H9 (cell line): ENCODE measurements at regions not wholly inside any gene's neighbourhood (a gene's known extent, or its start where the extent isn't known, plus 50 kb on each side); places are given as distances from the start of the nearest gene placed in this dataset.

Source experiments
- DNase-seq: peaks from one replicate; pipeline ENCODE4 v3.0.0-alpha.2; 2017
- H2AFZ ChIP-seq: one replicate; pipeline ENCODE4 v1.6.1; 2013; ENCODE audit warnings: mild to moderate bottlenecking, low read length, control low read depth, moderate library complexity
- H2AK5ac ChIP-seq: 2 replicates; pipeline ENCODE4 v1.6.1; 2013; ENCODE audit warnings: low read length, control low read depth, mixed read lengths; ENCODE audit not compliant: insufficient read length
- H2BK120ac ChIP-seq: one replicate; pipeline ENCODE4 v1.6.1; 2013; ENCODE audit warnings: low read depth, mild to moderate bottlenecking, low read length, control low read depth, inconsistent platforms; ENCODE audit not compliant: poor library complexity, severe bottlenecking
- H2BK12ac ChIP-seq: 2 replicates; pipeline ENCODE4 v1.6.1; 2013; ENCODE audit warnings: low read length, control low read depth, mixed read lengths, low read depth; ENCODE audit not compliant: insufficient read length
- H2BK15ac ChIP-seq: 2 replicates; pipeline ENCODE4 v1.6.1; 2013; ENCODE audit warnings: low read depth, low read length, control low read depth
- H2BK20ac ChIP-seq: one replicate; pipeline ENCODE4 v1.6.1; 2013; ENCODE audit warnings: low read depth, mild to moderate bottlenecking, low read length, control low read depth, inconsistent platforms; ENCODE audit not compliant: poor library complexity, severe bottlenecking
- H2BK5ac ChIP-seq: 2 replicates; pipeline ENCODE4 v1.6.1; 2013; ENCODE audit warnings: low read length, control low read depth, mixed read lengths; ENCODE audit not compliant: insufficient read length
- H3K14ac ChIP-seq: 2 replicates; pipeline ENCODE4 v1.6.1; 2013; ENCODE audit warnings: low read length, control low read depth; ENCODE audit not compliant: insufficient read depth
- H3K18ac ChIP-seq: 2 replicates; pipeline ENCODE4 v1.6.1; 2013; ENCODE audit warnings: low read depth, mild to moderate bottlenecking, mixed read lengths, low read length, control low read depth; ENCODE audit not compliant: insufficient read length
- H3K23ac ChIP-seq: 2 replicates; pipeline ENCODE4 v1.6.1; 2013; ENCODE audit warnings: low read length, control low read depth, mixed read lengths, low read depth; ENCODE audit not compliant: insufficient read length
- H3K23me2 ChIP-seq: 2 replicates; pipeline ENCODE4 v1.6.1; 2013; ENCODE audit warnings: low read depth, mild to moderate bottlenecking, mixed read lengths, low read length, control low read depth; ENCODE audit not compliant: insufficient read length, poor library complexity, severe bottlenecking
- H3K27ac ChIP-seq: 2 replicates; pipeline ENCODE4 v1.5.1; 2013; ENCODE audit warnings: low read length, control low read depth, mixed read lengths, low read depth; ENCODE audit not compliant: insufficient read length
- H3K27me3 ChIP-seq: 2 replicates; pipeline ENCODE4 v1.6.1; 2013; ENCODE audit warnings: low read length, control low read depth, inconsistent platforms; ENCODE audit not compliant: insufficient read depth
- H3K4ac ChIP-seq: 2 replicates; pipeline ENCODE4 v1.6.1; 2013; ENCODE audit warnings: low read depth, mild to moderate bottlenecking, control low read depth, inconsistent platforms, low read length, moderate library complexity
- H3K4me1 ChIP-seq: 2 replicates; pipeline ENCODE4 v1.6.1; 2013; ENCODE audit warnings: low read length, control low read depth, inconsistent platforms; ENCODE audit not compliant: insufficient read depth
- H3K4me2 ChIP-seq: 2 replicates; pipeline ENCODE4 v1.6.1; 2013; ENCODE audit warnings: low read length, control low read depth, mixed read lengths; ENCODE audit not compliant: insufficient read length, insufficient read depth
- H3K56ac ChIP-seq: 2 replicates; pipeline ENCODE4 v1.6.1; 2013; ENCODE audit warnings: low read depth, mild to moderate bottlenecking, mixed read lengths, low read length, control low read depth; ENCODE audit not compliant: insufficient read length
- H3K79me1 ChIP-seq: 2 replicates; pipeline ENCODE4 v1.6.1; 2013; ENCODE audit warnings: low read depth, mild to moderate bottlenecking, moderate library complexity, low read length, control low read depth, inconsistent platforms; ENCODE audit not compliant: insufficient read depth, poor library complexity, severe bottlenecking
- H3K79me2 ChIP-seq: 2 replicates; pipeline ENCODE4 v1.6.1; 2013; ENCODE audit warnings: low read length, control low read depth, inconsistent platforms; ENCODE audit not compliant: insufficient read depth
- H3K9ac ChIP-seq: 2 replicates; pipeline ENCODE4 v1.6.1; 2013; ENCODE audit warnings: low read length, control low read depth, mixed read lengths; ENCODE audit not compliant: insufficient read length; ENCODE audit errors: extremely low read depth
- H3K9me3 ChIP-seq: one replicate; pipeline ENCODE4 v1.6.1; 2013; ENCODE audit warnings: low read depth, low read length, inconsistent platforms; ENCODE audit not compliant: control insufficient read depth
- H3T11ph ChIP-seq: one replicate; pipeline ENCODE4 v1.6.1; 2013; ENCODE audit warnings: mild to moderate bottlenecking, low read length, control low read depth, inconsistent platforms
- H4K20me1 ChIP-seq: one replicate; pipeline ENCODE4 v1.6.1; 2013; ENCODE audit not compliant: control insufficient read depth, insufficient read length, insufficient read depth
- H4K5ac ChIP-seq: 2 replicates; pipeline ENCODE4 v1.6.1; 2013; ENCODE audit warnings: low read depth, mild to moderate bottlenecking, mixed read lengths, low read length, control low read depth; ENCODE audit not compliant: insufficient read length
- H4K8ac ChIP-seq: replicated peaks from 2 replicates; pipeline ENCODE4 v1.6.1; 2013; ENCODE audit warnings: low read length, control low read depth, mixed read lengths, low read depth; ENCODE audit not compliant: insufficient read length
- H4K91ac ChIP-seq: 2 replicates; pipeline ENCODE4 v1.6.1; 2013; ENCODE audit warnings: low read depth, mild to moderate bottlenecking, moderate library complexity, mixed read lengths, low read length, control low read depth; ENCODE audit not compliant: insufficient read length
- H3K27ac Mint-ChIP-seq, 3 experiments: 2 replicates in 2 of 3; 3 replicates in 1 of 3; pipeline ENCODE4 v1.8.0; 2020 to 2021; ENCODE audit warnings: mixed read lengths in 3 of 3, mild to moderate bottlenecking in 1 of 3, moderate library complexity in 1 of 3
- H3K27me3 Mint-ChIP-seq: 2 replicates; pipeline ENCODE4 v1.8.0; 2021; ENCODE audit warnings: low read depth, mild to moderate bottlenecking, moderate library complexity, mixed read lengths
- H3K36me3 Mint-ChIP-seq, 3 experiments: 2 replicates in 2 of 3; 3 replicates in 1 of 3; pipeline ENCODE4 v1.8.0; 2020 to 2021; ENCODE audit warnings: low read depth in 3 of 3, mixed read lengths in 3 of 3; ENCODE audit not compliant: insufficient read depth in 1 of 3
- H3K4me1 Mint-ChIP-seq, 2 experiments: 2 replicates each; pipeline ENCODE4 v1.8.0; 2020; ENCODE audit warnings: mixed read lengths in 2 of 2
- H3K4me3 Mint-ChIP-seq, 2 experiments: 2 replicates in 1 of 2; 3 replicates in 1 of 2; pipeline ENCODE4 v1.8.0; 2020 to 2021; ENCODE audit warnings: mild to moderate bottlenecking in 2 of 2, mixed read lengths in 2 of 2, moderate library complexity in 1 of 2
- H3K9me3 Mint-ChIP-seq, 2 experiments: 2 replicates in 1 of 2; 3 replicates in 1 of 2; pipeline ENCODE4 v1.8.0; 2020; ENCODE audit warnings: mild to moderate bottlenecking in 2 of 2, mixed read lengths in 2 of 2, moderate library complexity in 1 of 2
- CTCF ChIP-seq: fragments of 200-600 bp; sonication (generic); conservative IDR thresholded peaks from 3 replicates; pipeline ENCODE4 v1.8.0; 2021; ENCODE audit warnings: antibody characterized with exemption, mild to moderate bottlenecking
- WGBS: extraction: QIAGEN DNeasy Blood & Tissue Kit; methylation state at CpG from one replicate; pipeline ENCODE4 v1.1.7; 2013; ENCODE audit warnings: missing lambda C conversion rate, low lambda C conversion rate, mixed read lengths; ENCODE audit not compliant: insufficient read length; ENCODE audit errors: extremely low coverage; 5-methylcytosine and 5-hydroxymethylcytosine counted together

GRCh38 chrX:140167551-140167950, 202.2 kb upstream of the CXorf66 start:
- Histone ChIP-seq H4K5ac (no peak overlapping the region), H4K20me1 (no peaks in the 10 kb centered on the region), H2BK20ac (no peak overlapping the region), H3K79me1 (no peaks in the 10 kb centered on the region), H3K14ac (no peak overlapping the region), H3K56ac (no peak overlapping the region), H3K4ac (no peak overlapping the region), H3K4me1 (no peaks in the 10 kb centered on the region), H3K23ac (no peak overlapping the region), H3K4me2 (no peak overlapping the region), H3K9me3 (peaks cover 14% of the 10 kb centered on the region), H2AFZ (no peak overlapping the region), H2BK5ac (no peak overlapping the region), H2AK5ac (no peak overlapping the region), H3K23me2 (no peaks in the 10 kb centered on the region), H3K9ac (no peak overlapping the region), H4K91ac (no peak overlapping the region), H2BK120ac (no peak overlapping the region), H2BK15ac (no peak overlapping the region), H3K79me2 (no peaks in the 10 kb centered on the region), H3K27ac (no peak overlapping the region), H3K27me3 (no peaks in the 10 kb centered on the region), H3K18ac (no peak overlapping the region), H2BK12ac (no peak overlapping the region), H3T11ph (no peak overlapping the region), H4K8ac (no peak overlapping the region)
- no peak for TF ChIP-seq CTCF
- Mint-ChIP-seq H3K9me3 (peaks cover 11 to 13% of the 10 kb centered on the region in 2 experiments), H3K27me3 (no peaks in the 10 kb centered on the region; the same call in 1 of the 2 replicates), H3K36me3 (peaks cover 10 to 12% (median 11%) of the 10 kb centered on the region in 3 experiments), H3K4me1 (peaks cover 9 to 12% of the 10 kb centered on the region in 2 experiments), H3K4me3 (no peak overlapping the region), H3K27ac (no peak overlapping the region)
- no CpG with 5 or more reads among the region's 2 CpGs for WGBS
- no peak for DNase-seq
